Upper lobe of right lung (tissue), 1 donor: ENCODE measurements at regions not wholly inside any gene's neighbourhood (a gene's known extent, or its start where the extent isn't known, plus 50 kb on each side); places are given as distances from the start of the nearest gene placed in this dataset.

Experiments
- ATAC-seq: fragments of 200-7000 bp; cut with Tn5 transposase; one replicate; pipeline ENCODE4 v1.9.1; 2020; ENCODE audit warnings: mild to moderate bottlenecking, moderate library complexity
- DNase-seq: peaks from one replicate; pipeline ENCODE4 v3.0.0-alpha.2; 2020
- H3K27ac ChIP-seq: fragments of 200-600 bp; one replicate; pipeline ENCODE4 v1.8.0; 2022
- H3K27me3 ChIP-seq: fragments of 200-600 bp; one replicate; pipeline ENCODE4 v1.8.0; 2022; ENCODE audit warnings: mild to moderate bottlenecking
- H3K36me3 ChIP-seq: fragments of 200-600 bp; one replicate; pipeline ENCODE4 v1.8.0; 2022
- H3K4me1 ChIP-seq: fragments of 200-600 bp; one replicate; pipeline ENCODE4 v1.8.0; 2022
- H3K4me3 ChIP-seq: fragments of 200-600 bp; one replicate; pipeline ENCODE4 v1.8.0; 2022; ENCODE audit warnings: mild to moderate bottlenecking
- H3K9me3 ChIP-seq: fragments of 200-600 bp; one replicate; pipeline ENCODE4 v1.8.0; 2022
- CTCF ChIP-seq: fragments of 200-600 bp; IDR thresholded peaks from one replicate; pipeline ENCODE4 v1.8.0; 2022; ENCODE audit warnings: antibody characterized with exemption
- intact Hi-C: fragments of 100-400 bp; cut with DNase I; formaldehyde crosslinking; loops from one replicate; pipeline ENCODE4 v1.11.0; 2022
- donor health status: DM: no; HTN: yes; CAD: no; lungs with severe emphysema.

DNA sequence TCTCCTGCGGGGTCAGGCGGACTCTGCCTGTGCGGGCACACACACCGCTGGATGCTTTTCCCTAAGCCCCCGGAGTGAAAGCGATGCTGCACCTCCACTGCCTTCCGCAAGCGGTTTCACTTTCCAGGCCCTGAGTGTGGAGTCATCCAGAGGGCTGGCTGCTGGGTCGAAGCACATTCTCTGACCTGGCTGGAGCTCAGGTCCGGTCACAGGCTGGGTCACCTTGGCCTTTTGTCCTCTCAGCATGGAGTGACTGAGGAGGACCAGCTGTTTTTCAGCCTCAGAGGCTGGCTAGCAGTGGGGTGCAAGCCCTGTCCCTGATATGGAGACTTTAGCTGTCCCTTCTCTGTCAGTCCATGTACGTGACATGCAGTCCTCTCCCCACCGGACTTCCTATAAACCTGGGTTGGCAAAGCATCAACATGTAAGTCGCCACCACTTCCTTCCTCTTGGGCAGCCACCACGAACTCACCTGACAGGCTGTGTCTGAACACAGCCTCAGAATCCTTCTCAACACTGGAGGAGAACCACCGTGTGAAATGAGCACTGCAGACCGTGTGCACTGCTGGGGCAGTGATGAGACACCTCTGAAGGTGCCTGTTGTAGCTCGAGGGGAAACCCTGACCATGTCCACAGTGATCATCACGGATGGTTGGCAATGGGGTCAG lies 51.3 kb downstream of the GADD45G start:
- no peak for TF ChIP-seq CTCF
- H3K9me3 ChIP-seq = no peaks in the 10 kb centered on the region
- peak; percentile 48 for ATAC-seq
- peaks cover 40% of the 10 kb centered on the region for H3K4me1 ChIP-seq
- intact Hi-C loops = no loop called here
- no peaks in the 10 kb centered on the region for H3K27me3 ChIP-seq
- peak; percentile 67 for DNase-seq
- H3K36me3 ChIP-seq = no peaks in the 10 kb centered on the region
- no peak overlapping the region for H3K4me3 ChIP-seq
- H3K27ac ChIP-seq = no peak overlapping the region

- Histone ChIP-seq H3K27ac (no peak overlapping the region), H3K4me3 (no peak overlapping the region), H3K4me1 (peaks cover 50% of the 10 kb centered on the region), H3K36me3 (no peaks in the 10 kb centered on the region), H3K27me3 (no peaks in the 10 kb centered on the region), H3K9me3 (no peaks in the 10 kb centered on the region)
- no peak for TF ChIP-seq CTCF
- ATAC-seq (no peak), DNase-seq (no peak)
- intact Hi-C loops = no loop called here
These were observed 52.5 kb downstream of the GADD45G start for GRCh38 chr9:89657295-89657694.

- Histone ChIP-seq H3K36me3 (no peaks in the 10 kb centered on the region), H3K27me3 (no peaks in the 10 kb centered on the region), H3K4me1 (peaks cover 55% of the 10 kb centered on the region), H3K4me3 (no peak overlapping the region), H3K27ac (no peak overlapping the region), H3K9me3 (no peaks in the 10 kb centered on the region)
- no peak for TF ChIP-seq CTCF
- intact Hi-C loops = no loop called here
- DNase-seq (no peak), ATAC-seq (no peak)
These were observed 53.0 kb downstream of the GADD45G start for GRCh38 chr9:89657765-89658164.

DNA sequence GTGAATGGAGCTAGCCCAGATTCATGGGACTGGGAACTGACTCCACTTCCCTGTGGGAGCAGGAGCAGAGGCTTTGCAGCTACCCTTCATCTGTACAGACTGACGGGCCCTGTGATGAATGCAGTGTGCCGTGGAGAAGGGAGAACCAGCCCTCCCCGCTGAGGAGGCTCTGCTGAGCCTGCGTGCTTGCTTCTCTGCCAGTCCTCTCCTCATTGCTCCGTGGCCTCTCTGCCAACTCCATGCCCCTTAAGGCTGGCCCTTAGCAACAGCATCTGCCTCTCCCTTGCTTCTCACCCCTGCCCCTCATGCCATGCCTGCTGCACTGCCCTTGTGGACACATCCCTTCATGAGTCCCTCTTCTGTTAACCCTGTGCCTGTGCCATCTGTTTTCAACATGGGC lies 53.6 kb downstream of the GADD45G start:
- Histone ChIP-seq H3K36me3 (no peaks in the 10 kb centered on the region), H3K4me1 (peaks cover 61% of the 10 kb centered on the region), H3K27ac (no peak overlapping the region), H3K4me3 (no peak overlapping the region), H3K27me3 (no peaks in the 10 kb centered on the region), H3K9me3 (no peaks in the 10 kb centered on the region)
- intact Hi-C loops = no loop called here
- ATAC-seq (no peak), DNase-seq (no peak)
- TF ChIP-seq CTCF = no peak

DNA sequence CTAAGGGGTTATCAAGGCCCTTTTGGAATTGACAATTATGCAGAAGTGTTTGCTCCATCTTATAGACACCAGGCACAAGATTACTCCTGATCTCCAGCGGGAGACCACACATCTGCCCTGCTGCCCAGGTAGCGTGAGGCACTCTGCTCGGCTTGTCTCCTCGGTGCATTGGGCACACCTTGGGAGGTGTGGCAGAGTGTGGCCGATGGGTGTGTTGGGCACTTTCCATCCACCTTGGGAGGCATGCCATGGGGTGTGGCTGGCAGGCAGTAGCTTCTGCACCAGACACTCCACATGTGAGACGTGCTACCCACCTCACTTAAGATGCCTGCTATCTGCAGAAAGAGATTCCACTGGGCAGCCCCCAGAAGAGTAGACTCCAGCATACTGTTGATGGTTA lies 54.1 kb downstream of the GADD45G start:
- Histone ChIP-seq H3K27me3 (no peaks in the 10 kb centered on the region), H3K4me3 (no peak overlapping the region), H3K9me3 (no peaks in the 10 kb centered on the region), H3K36me3 (no peaks in the 10 kb centered on the region), H3K4me1 (peaks cover 66% of the 10 kb centered on the region), H3K27ac (no peak overlapping the region)
- intact Hi-C loops = no loop called here
- DNase-seq (peak; percentile 66), ATAC-seq (no peak)
- no peak for TF ChIP-seq CTCF

DNA sequence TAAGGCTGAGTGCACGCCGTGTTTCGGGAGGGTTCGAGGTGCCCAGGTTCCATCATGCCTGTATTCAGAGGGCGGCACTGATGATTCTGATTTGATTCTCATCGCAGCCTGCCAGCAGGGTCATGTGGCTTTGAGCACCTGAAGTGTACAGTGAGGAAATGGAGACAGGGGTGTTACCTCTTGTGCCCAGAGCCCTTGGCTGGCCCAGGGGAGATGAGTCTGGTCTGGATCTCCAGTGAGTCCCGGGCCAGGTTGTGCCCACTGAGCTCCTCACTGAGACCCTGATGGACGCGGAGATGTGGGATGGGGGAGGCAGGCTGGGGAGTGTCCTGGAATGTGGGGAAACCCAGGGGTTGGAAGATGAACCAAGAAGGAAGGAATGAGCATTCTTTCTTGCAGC lies 54.7 kb downstream of the GADD45G start:
- H3K27me3 ChIP-seq = no peaks in the 10 kb centered on the region
- no peak for TF ChIP-seq CTCF
- H3K4me3 ChIP-seq = no peak overlapping the region
- H3K36me3 ChIP-seq = no peaks in the 10 kb centered on the region
- H3K4me1 ChIP-seq = peaks cover 71% of the 10 kb centered on the region
- intact Hi-C loops = no loop called here
- ATAC-seq (no peak), DNase-seq (no peak)
- no peak overlapping the region for H3K27ac ChIP-seq
- H3K9me3 ChIP-seq = no peaks in the 10 kb centered on the region
